HG03280 (cell line): ENCODE measurements at regions not wholly inside any gene's neighbourhood (a gene's known extent, or its start where the extent isn't known, plus 50 kb on each side); places are given as distances from the start of the nearest gene placed in this dataset.

ENCODE experiments used
- ATAC-seq: cut with Tn5 transposase; IDR thresholded peaks from one replicate; pipeline ENCODE4 v1.9.1; 2021; ENCODE audit warnings: mild to moderate bottlenecking, moderate library complexity; ENCODE audit not compliant: unreplicated experiment

GRCh38 chr7:106606120-106606519, 54.8 kb downstream of the CCDC71L start:
- no peak for ATAC-seq

- no peak for ATAC-seq
These were observed 56.0 kb downstream of the CCDC71L start for GRCh38 chr7:106604971-106605370.

DNA sequence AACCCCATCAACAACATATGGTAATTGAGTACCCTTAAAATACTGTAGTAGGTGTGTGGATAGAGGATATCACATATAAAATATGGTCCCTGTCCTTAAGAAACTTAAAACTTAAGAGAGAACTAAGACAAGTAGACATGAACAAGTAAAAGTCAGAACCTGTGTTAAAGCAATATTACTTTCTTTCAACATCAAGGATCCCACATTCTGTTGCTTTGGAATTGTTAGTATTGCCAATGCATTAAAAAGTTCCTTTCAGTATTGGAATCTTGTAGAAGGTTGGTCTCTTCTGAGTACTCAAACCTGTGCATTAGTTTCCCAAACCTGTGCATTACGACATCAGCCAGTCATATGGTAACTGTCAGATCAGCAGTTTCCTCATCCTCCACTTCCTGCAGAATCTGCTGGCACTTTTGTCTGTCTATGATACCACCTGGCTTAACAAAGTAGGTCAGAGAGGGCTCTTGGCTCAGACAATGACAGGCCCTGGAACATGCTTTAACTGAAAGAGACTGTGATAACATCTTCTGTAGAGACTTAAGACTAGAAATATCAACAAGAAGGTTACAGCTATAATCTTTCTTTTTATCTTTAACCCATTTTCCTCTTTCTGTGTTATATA, 56.5 kb downstream of the CCDC71L start:
- no peak for ATAC-seq

DNA sequence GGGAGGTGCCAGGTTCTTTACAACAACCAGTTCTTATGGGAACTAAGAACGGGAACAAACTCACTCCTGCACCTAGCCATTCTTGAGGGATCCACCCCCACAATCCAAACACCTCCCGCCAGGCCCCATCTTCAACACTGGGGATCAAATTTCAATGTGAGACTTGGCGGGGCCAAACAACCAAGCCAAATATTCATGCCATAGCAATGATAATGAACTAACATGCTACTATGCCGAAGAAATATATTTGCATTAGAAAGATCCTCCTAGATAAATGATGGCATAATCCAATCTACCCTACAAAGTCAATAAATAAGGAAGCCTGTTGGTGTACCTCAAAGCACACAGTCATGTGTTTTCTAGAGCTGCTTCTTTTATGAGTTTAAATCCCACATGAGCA, 57.6 kb downstream of the CCDC71L start:
- no peak for ATAC-seq

GRCh38 chr7:106602062-106602461, 58.9 kb downstream of the CCDC71L start:
- ATAC-seq, result no peak

DNA sequence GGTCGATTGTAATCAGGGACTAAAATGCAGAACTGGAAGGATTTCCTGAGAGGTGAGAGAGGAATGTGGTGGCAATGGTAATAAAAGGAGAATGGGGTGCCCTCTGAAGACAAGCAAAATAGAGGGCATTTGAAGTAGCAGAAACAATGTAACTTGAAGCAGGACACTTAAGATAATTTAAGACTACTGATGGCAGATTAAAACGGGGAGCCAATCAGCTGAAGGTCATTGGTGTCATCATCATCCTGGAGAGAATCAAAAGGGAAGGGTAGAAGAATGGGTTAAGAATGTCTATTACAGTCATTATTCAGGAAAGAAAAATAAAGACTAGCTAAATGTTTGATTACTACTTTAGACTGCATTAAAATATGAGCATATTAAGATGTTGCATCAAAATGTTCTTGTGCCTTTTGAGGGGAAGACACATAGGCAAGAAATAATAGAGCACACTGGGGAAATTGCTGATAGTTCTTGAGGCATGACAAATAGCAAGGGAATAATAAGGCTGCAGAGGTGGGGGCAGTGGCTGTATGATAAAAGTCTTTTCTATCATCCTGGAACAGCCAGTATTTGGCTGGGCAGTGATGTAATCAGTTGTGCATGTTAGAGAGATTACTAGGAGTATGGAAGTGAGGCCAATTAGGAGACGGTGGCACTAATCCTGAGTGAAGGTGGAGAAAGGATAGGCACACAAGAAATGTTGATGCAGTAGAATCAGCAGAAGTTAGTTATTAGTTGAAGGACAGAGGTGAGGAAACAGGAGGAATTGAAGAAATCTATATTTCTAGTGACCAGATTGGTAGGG, 60.2 kb downstream of the CCDC71L start:
- ATAC-seq, result no peak

DNA sequence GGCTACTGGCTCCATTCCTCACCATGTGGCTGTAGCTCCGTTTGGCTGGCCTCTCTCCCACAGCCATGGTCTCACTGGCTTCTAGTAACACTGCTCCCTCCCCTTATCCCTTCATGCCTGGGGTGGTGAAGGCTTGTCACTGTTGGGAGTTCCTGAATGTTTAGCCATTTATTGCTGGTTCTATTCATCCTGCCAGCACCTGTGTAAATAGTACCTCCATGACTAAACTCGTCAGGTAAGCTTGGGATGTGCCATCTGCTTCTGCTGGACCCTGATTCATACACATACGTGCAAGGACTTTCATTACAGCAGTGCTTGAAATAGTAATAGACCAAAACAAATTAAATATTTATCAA, 61.6 kb downstream of the CCDC71L start:
- no peak for ATAC-seq

- ATAC-seq, result peak; percentile 98
These were observed 62.2 kb downstream of the CCDC71L start for GRCh38 chr7:106598663-106599342.

DNA sequence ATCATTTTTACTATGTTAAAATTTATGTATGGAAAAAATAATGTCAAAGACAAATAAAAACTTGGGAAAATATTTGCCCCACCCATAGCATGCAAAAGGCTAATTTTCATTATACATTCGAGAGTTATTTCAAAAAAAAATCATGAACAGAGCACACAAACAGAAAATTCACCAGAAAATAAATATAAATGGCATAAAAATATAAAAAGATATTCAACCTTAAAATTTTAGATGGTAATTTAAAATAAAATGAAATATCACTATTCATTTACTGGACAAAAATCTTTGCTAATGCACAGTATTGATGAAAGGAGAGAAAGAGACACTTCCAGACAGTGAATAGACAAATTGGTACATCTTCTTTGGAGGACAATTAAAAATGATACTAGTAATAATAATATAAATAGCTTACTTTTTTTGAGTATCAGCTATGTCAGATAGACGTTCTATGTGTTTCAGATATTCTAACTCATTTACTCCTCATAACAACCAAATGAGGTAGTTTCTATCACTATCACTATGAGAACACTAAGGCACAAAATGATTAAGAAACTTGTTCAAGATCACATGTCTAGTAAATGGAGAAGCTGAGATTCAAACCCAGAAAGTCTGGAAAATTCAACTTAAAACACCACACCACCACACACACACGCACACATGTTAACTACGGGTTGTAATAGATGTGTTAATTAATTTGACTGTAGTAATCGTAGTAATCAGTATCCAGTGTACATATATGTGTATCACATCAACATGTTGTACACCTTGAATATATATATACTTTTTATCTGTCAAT, 63.0 kb downstream of the CCDC71L start:
- no peak for ATAC-seq

DNA sequence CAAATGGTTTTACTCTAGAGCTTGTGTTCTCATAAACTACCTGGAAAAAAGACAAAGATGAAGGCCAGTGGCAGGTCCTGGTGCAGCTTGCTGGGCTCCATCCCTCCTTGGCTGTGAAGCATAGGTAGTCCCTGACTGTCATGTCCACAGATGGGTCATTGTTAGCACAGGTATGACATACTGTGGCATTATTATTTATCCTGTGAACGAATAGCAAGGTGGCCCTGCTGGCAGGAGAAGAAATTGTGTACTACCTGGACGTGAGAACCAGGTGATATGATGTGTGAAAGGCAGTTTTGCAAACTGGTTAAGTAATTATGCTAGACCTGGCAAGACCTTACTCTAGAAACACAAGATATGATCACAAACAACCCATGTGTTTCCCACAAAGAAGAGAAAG, 63.9 kb downstream of the CCDC71L start:
- ATAC-seq, result no peak

DNA sequence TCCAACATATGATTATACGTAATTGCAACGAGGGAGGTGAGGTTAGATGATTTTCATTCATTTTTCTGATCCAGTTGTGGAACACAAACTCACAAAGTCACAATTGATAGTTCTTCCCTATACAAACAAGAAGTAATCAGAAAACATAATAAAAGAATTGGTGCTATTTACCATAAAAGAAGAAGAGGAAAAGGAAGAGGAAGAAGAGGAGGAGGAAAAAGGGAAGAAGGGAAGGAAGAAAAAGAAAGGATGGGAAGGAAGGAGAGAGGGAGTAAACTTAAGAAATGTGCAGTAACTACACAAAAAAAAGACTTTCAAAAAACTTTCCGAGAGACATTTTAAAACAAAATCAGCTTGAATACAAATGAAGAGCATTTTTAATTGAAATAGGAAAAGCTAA, 65.0 kb downstream of the CCDC71L start:
- ATAC-seq, result no peak

DNA sequence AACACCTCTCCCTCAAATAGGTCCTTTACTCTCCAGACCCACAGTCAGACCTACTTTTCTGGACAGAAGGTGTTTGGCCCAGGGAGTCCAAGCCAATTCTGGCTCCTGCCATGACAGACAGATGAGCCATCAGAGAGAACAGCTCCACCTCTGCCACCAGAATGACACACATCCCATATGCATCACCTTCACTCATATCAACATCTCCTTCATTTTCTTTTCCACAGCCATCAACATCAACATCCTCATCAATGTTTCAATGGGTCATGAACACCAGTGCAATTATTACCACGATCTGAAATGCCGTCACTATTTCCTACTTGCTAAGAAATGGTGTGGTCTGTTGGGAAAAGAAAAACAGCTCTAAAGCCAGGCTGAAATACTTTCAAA, 67.9 kb downstream of the CCDC71L start:
- no peak for ATAC-seq

GRCh38 chr7:106592282-106593027, 68.5 kb downstream of the CCDC71L start:
- no peak for ATAC-seq

DNA sequence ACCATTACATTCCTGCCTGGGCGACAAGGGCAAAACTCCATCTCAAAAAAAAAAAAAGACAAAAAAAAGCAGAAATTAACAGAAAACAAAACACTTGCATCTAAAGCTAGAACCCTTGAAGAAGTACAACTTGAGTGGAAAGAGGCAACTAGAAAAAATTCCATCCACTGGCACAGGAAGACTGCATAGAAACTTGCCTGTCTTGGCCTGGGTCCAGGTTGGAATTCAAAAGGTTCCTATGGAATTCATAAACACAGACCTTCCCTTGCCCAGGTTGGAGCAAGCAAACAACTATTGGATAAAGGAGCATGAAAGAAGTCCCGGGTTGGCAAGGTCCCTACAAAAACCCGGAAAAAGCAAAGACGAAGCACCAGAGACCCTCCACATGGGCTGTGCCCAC, 69.8 kb downstream of the CCDC71L start:
- ATAC-seq, result no peak

GRCh38 chr7:106590209-106590816, 70.6 kb downstream of the CCDC71L start:
- ATAC-seq, result no peak

DNA sequence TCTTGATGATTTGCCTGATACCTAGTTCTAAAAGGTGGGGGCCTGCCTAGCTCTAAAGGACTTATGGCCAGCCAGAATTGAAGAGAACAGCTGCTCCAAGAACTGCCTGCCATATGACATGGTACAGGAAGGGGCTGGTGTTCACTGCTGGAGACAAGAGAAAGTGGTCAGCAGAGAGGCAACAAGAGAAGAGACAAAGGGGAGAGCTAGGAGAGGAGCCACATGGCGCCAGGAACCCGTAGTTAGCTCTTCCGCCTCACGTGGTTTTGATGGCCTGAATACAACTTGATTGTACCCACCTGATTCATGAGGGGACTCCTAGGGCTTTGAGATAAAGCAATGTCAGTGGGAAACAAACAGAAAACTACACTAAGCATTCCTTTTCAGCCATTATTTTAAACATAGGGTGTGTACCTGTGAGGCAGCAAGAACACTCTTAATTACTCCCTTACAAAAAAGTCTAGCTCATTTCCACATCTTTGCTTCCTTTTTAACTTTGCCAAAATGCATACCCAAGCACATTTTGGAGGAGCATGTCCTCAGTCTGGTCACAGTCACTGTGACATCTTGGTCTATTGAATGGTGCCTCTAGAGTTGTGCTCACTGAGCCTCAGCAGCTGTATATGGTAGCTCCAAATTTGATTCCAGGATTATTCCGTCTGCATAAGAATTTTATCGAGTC, 71.6 kb downstream of the CCDC71L start:
- no peak for ATAC-seq

DNA sequence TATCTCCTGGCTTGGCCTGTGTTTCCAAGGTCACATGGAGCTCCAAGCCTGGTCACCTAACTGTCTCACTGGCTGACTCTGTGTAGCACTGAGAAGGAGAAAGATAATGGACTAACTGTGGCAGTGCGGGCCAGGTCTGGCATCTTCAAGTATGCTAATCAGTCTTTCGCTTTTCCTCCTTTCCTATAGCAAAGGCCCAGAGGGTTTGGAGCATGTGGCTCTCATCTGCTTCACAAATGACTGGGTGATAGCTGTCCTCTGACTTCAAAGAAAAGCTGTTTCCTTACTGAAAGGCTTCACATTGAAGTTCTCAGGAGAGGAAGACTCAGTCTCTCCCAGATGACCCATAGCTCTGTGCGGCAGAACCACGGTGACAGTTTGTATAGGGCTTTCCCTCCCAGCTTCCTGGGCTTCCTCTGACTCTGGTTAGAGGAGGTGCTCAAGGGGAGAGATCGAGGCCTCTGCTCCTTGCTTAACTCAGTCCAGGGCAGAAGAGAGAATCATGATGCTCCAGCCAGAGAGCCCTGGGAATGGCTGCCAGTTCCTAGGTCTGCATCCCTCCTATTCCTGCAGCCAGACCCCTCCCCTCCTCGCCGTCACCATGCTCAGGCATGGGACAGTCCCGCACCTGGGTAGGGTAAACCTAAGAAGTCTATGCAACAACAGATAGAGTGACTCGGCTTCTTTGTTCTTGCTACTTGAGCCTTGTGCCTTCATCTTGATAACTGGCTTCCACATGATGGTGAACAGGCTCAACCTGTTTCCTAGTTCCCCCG, 72.3 kb downstream of the CCDC71L start:
- ATAC-seq, result no peak

DNA sequence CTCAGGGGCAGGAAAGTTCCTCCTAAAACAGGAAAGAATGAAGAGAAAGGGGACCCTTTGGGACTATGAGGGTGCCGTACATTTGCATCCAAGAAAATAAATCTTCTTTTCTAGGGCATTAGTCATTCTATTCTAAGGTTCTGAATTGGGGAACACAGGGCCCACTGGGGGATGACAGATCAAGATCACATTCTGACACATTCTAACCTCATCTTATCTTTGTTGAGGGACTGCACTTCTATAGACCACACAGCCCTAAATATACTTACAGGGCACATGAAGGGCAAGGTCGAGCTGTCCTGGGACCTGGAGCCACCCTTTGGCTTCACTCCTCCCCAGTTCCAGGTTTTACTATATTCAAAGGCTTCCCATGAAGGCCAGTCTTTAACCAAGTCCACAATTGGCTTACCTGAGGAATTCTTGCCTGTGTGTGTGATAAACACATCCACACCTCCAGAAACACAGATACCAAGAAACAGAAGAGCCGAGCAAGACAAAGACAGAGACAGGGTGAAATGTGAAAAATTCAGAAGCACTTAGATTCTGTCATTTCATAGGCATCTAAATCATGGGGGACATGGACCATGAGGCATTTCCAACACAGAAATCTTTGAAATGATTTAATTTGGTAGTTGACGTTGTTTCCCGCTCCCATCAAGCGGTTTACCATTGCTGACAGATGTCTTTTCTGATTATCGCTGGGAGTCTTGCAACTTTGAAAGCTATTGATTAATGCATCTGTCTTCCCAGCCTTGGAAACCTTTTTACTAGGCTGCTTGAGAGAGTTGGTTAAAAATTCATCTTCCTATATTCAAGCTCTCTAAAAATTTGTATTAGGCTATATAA, 75.8 kb downstream of the CCDC71L start:
- ATAC-seq, result no peak
